Esophagus muscularis mucosa (tissue), 4 donors: ENCODE measurements at regions not wholly inside any gene's neighbourhood (a gene's known extent, or its start where the extent isn't known, plus 50 kb on each side); places are given as distances from the start of the nearest gene placed in this dataset.

Experiments used
- DNase-seq: peaks from one replicate; pipeline ENCODE4 v3.0.0-alpha.2; 2017; ENCODE audit errors: extremely low spot score
- H3K27ac ChIP-seq, 4 donors: fragments of 200-600 bp; sonication (generic); replicated peaks in 1 of 4; 1 replicate in 3 of 4; 2 replicates in 1 of 4; pipeline ENCODE4 v1.5.1; 2016 to 2019; ENCODE audit warnings: mild to moderate bottlenecking in 1 of 4
- H3K27me3 ChIP-seq, 4 donors: fragments of 200-600 bp; sonication (generic); one replicate each; pipeline versions ENCODE4 v1.5.1 to v1.6.0; 2016 to 2019
- H3K36me3 ChIP-seq, 4 donors: fragments of 200-600 bp; sonication (generic); one replicate each; pipeline ENCODE4 v1.5.1; 2016 to 2019
- H3K4me1 ChIP-seq, 4 donors: fragments of 200-600 bp; sonication (generic); one replicate each; pipeline ENCODE4 v1.5.1; 2016 to 2019
- H3K4me3 ChIP-seq, 4 donors: fragments of 200-600 bp; sonication (generic); 1 replicate in 2 of 4; 2 replicates in 2 of 4; pipeline ENCODE4 v1.5.1; 2016 to 2019; ENCODE audit warnings: mild to moderate bottlenecking in 4 of 4, moderate library complexity in 1 of 4
- H3K9me3 ChIP-seq, 4 donors: fragments of 200-600 bp; sonication (generic); 1 replicate in 3 of 4; 2 replicates in 1 of 4; pipeline ENCODE4 v1.5.1; 2016 to 2019
- CTCF ChIP-seq, 3 experiments: fragments of 200-600 bp in 2 of 3; fragments of 450-650 bp in 1 of 3; sonication (generic) in 2 of 3; IDR thresholded peaks; one replicate each; pipeline ENCODE4 v1.5.1; 2017 to 2019; ENCODE audit warnings: antibody characterized with exemption in 3 of 3, mild to moderate bottlenecking in 2 of 3, moderate library complexity in 1 of 3
- EP300 ChIP-seq: sonication (generic); formaldehyde crosslinking; IDR thresholded peaks from one replicate; pipeline ENCODE4 v1.6.1; 2017; ENCODE audit warnings: antibody characterized with exemption
- POLR2A ChIP-seq: fragments of 450-650 bp; IDR thresholded peaks from one replicate; pipeline ENCODE4 v1.6.1; 2017; ENCODE audit warnings: antibody characterized with exemption, moderate library complexity, mild to moderate bottlenecking, low read depth
- POLR2AphosphoS5 ChIP-seq, 2 donors: sonication (generic); formaldehyde crosslinking; IDR thresholded peaks; one replicate each; pipeline ENCODE4 v1.6.1; 2017; ENCODE audit warnings: antibody characterized with exemption in 2 of 2
- WGBS: methylation state at CpG from one replicate; pipeline ENCODE4 v1.1.5; 2018; 5-methylcytosine and 5-hydroxymethylcytosine counted together
- intact Hi-C: fragments of 100-400 bp; cut with DNase I; formaldehyde crosslinking; loops from one replicate; pipeline ENCODE4 v1.15.1; 2023

GRCh38 chr11:109221190-109221589 lies 200.8 kb upstream of the C11orf87 start:
- Histone ChIP-seq H3K9me3 (no peaks in the 10 kb centered on the region), H3K36me3 (no peaks in the 10 kb centered on the region), H3K27ac (no peak overlapping the region), H3K27me3 (no peaks in the 10 kb centered on the region), H3K4me1 (no peaks in the 10 kb centered on the region), H3K4me3 (no peak overlapping the region)
- DNase-seq, result no peak
- intact Hi-C loops, result no loop called here
- no peak for TF ChIP-seq POLR2AphosphoS5 (IDR thresholded peaks at IDR 0.05)
- no peak for TF ChIP-seq EP300
- TF ChIP-seq CTCF (IDR thresholded peaks at IDR 0.05), result no peak
- no peak for TF ChIP-seq POLR2A
- 98% methylated on average over 4 of the region's 5 CpGs for WGBS

GRCh38 chr11:109222761-109223160 lies 199.2 kb upstream of the C11orf87 start:
- no peaks in the 10 kb centered on the region for H3K4me1 ChIP-seq
- TF ChIP-seq POLR2AphosphoS5 (IDR thresholded peaks at IDR 0.05), result no peak
- TF ChIP-seq CTCF (IDR thresholded peaks at IDR 0.05), result no peak
- TF ChIP-seq EP300, result no peak
- no peak for TF ChIP-seq POLR2A
- H3K27ac ChIP-seq, result no peak overlapping the region
- H3K36me3 ChIP-seq, result no peaks in the 10 kb centered on the region
- H3K9me3 ChIP-seq, result no peaks in the 10 kb centered on the region
- intact Hi-C loops, result no loop called here
- 90% methylated on average over 2 of the region's 2 CpGs for WGBS
- no peaks in the 10 kb centered on the region for H3K27me3 ChIP-seq
- no peak overlapping the region for H3K4me3 ChIP-seq
- no peak for DNase-seq

- no peak for DNase-seq
- intact Hi-C loops, result no loop called here
- H3K9me3 ChIP-seq, result no peaks in the 10 kb centered on the region
- no peaks in the 10 kb centered on the region for H3K27me3 ChIP-seq
- no peak overlapping the region for H3K27ac ChIP-seq
- no peak overlapping the region for H3K4me3 ChIP-seq
- TF ChIP-seq POLR2AphosphoS5 (IDR thresholded peaks at IDR 0.05), result no peak
- no peaks in the 10 kb centered on the region for H3K36me3 ChIP-seq
- H3K4me1 ChIP-seq, result no peaks in the 10 kb centered on the region
Measured at GRCh38 chr11:109223451-109223850, 198.5 kb upstream of the C11orf87 start.

GRCh38 chr11:109229682-109230081 lies 192.3 kb upstream of the C11orf87 start:
- no peak for DNase-seq
- Histone ChIP-seq H3K4me1 (no peaks in the 10 kb centered on the region), H3K9me3 (no peaks in the 10 kb centered on the region), H3K36me3 (no peaks in the 10 kb centered on the region), H3K4me3 (no peak overlapping the region), H3K27me3 (no peaks in the 10 kb centered on the region), H3K27ac (no peak overlapping the region)
- intact Hi-C loops, result no loop called here
- 91% methylated on average over 2 of the region's 2 CpGs for WGBS
- no peak for TF ChIP-seq CTCF (IDR thresholded peaks at IDR 0.05)
- TF ChIP-seq POLR2A, result no peak
- no peak for TF ChIP-seq EP300
- TF ChIP-seq POLR2AphosphoS5 (IDR thresholded peaks at IDR 0.05), result no peak

GRCh38 chr11:109236188-109236587 lies 185.8 kb upstream of the C11orf87 start:
- TF ChIP-seq CTCF (IDR thresholded peaks at IDR 0.05) (no peak), POLR2AphosphoS5 (IDR thresholded peaks at IDR 0.05) (no peak), POLR2A (no peak), EP300 (no peak)
- Histone ChIP-seq H3K27me3 (no peaks in the 10 kb centered on the region), H3K4me1 (no peaks in the 10 kb centered on the region), H3K27ac (no peak overlapping the region), H3K4me3 (no peak overlapping the region), H3K36me3 (no peaks in the 10 kb centered on the region), H3K9me3 (no peaks in the 10 kb centered on the region)
- intact Hi-C loops, result no loop called here
- no peak for DNase-seq
- WGBS, result 77% methylated on average over 2 of the region's 2 CpGs
